ENCODE measurements at regions not wholly inside any gene's neighbourhood (a gene's known extent, or its start where the extent isn't known, plus 50 kb on each side); places are given as distances from the start of the nearest gene placed in this dataset.

DNA sequence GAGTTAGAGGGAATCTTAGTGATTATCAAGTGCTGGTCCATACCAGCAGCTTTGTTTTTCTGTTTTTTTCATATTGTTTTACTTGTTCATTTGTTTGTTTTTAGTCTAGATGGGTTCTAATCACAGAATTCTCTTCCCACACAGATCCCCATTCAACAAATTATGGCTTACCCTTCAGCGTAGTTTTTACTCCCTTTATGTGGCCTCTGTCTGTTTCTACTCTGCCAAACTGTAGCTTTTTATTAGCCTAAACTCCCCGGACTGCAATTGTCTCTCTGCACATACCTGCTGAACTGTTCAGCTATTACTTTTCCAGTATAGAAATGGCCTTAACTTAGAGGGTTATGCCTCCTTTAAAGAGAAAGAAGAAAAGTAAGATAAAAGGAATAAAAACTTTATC is 348.5 kb downstream of the TGFB2 start:
- ChIA-PET CTCF (ENCODE audit: unreplicated experiment) (no interaction called here), POLR2A (interaction anchor here (1.2 kb wide), 1 partner anchor 11 kb away, joined by 3 read pairs; no protein-coding TSS in a partner anchor)
- no peaks in the 10 kb centered on the region for H3K36me3 ChIP-seq (ENCODE audit: insufficient read depth, low read length)
- H3K9me2 ChIP-seq (ENCODE audit: insufficient read depth, low read length): no peaks in the 10 kb centered on the region
- H3K4me1 ChIP-seq (ENCODE audit: insufficient read depth, low read length, poor library complexity, severe bottlenecking): no peaks in the 10 kb centered on the region
- no peaks in the 10 kb centered on the region for H3K79me2 ChIP-seq (ENCODE audit: insufficient read depth, low read depth, low read length)
- intact Hi-C loops (cut with micrococcal nuclease; ENCODE audit: unreplicated experiment): no loop called here
- H3K4me2 ChIP-seq (ENCODE audit: low read length): no peak overlapping the region
- H4K20me1 ChIP-seq (ENCODE audit: insufficient read depth, low read length): no peaks in the 10 kb centered on the region
- no peak overlapping the region for H2AFZ ChIP-seq (ENCODE audit: low read length)
- DNase-seq (ENCODE audit: low spot score): no peak
- no peaks in the 10 kb centered on the region for H3K9me3 ChIP-seq (ENCODE audit: low read length)
- H3K27ac ChIP-seq (ENCODE audit: low read depth, low read length, poor library complexity, severe bottlenecking): no peak overlapping the region
- TF ChIP-seq, protein P1, sequence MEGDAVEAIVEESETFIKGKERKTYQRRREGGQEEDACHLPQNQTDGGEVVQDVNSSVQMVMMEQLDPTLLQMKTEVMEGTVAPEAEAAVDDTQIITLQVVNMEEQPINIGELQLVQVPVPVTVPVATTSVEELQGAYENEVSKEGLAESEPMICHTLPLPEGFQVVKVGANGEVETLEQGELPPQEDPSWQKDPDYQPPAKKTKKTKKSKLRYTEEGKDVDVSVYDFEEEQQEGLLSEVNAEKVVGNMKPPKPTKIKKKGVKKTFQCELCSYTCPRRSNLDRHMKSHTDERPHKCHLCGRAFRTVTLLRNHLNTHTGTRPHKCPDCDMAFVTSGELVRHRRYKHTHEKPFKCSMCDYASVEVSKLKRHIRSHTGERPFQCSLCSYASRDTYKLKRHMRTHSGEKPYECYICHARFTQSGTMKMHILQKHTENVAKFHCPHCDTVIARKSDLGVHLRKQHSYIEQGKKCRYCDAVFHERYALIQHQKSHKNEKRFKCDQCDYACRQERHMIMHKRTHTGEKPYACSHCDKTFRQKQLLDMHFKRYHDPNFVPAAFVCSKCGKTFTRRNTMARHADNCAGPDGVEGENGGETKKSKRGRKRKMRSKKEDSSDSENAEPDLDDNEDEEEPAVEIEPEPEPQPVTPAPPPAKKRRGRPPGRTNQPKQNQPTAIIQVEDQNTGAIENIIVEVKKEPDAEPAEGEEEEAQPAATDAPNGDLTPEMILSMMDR (conservative IDR thresholded peaks at IDR 0.05; ENCODE audit: low read length): no peak
- TF ChIP-seq EZH2phosphoT487 (IDR thresholded peaks at IDR 0.05; ENCODE audit: borderline replicate concordance, low read depth, low read length): no peak
- no TSS peak for BruUV-seq (replicated peaks)
- no peak overlapping the region for H3K4me3 ChIP-seq (ENCODE audit: low read depth, low read length, poor library complexity, severe bottlenecking)

DNA sequence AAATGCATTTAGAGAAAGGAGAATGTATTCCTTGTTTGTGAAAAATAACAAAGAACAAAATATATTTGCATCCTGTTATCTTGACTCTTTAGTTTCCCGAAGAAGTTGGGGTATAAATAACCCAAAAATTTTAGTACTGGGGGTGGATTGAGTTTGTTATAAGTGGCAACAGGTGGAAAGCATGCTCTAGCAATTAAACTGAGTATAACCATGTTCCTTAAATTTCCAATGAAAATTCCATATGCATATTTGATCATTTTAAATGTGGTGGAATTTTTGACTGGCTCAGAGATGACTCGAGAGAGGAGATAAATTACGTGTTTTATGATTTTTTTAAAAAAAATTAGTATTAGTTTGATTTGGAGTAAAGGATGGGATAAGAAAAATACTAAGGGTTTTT is 348.9 kb downstream of the TGFB2 start:
- H3K4me1 ChIP-seq (ENCODE audit: insufficient read depth, low read length, poor library complexity, severe bottlenecking): no peaks in the 10 kb centered on the region

DNA sequence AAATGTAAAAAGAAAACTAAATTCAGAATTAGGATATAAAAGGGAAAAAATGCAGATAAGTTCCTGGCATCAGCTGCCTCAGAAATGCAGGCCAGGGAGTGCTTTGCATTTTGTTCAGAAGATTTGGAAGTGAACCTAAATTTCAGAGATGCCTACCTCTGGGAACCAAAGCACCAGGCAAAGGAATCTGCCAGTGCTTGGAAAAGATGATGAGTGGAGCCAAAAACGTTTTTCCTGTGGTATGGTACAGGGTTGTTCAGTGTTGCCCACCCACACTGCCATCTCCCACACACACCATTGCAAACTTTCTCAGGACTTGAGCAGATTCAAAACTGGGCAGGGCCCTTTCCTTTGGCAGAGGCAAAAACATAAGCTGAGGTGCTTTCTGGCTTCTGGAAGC is 349.5 kb downstream of the TGFB2 start:
- Histone ChIP-seq H3K9me2 (ENCODE audit: insufficient read depth, low read length) (no peaks in the 10 kb centered on the region), H3K4me2 (ENCODE audit: low read length) (no peak overlapping the region), H4K20me1 (ENCODE audit: insufficient read depth, low read length) (no peaks in the 10 kb centered on the region), H3K4me1 (ENCODE audit: insufficient read depth, low read length, poor library complexity, severe bottlenecking) (no peaks in the 10 kb centered on the region), H3K36me3 (ENCODE audit: insufficient read depth, low read length) (no peaks in the 10 kb centered on the region), H3K9me3 (ENCODE audit: low read length) (no peaks in the 10 kb centered on the region), H3K27ac (ENCODE audit: low read depth, low read length, poor library complexity, severe bottlenecking) (no peak overlapping the region), H3K79me2 (ENCODE audit: insufficient read depth, low read depth, low read length) (no peaks in the 10 kb centered on the region), H3K4me3 (ENCODE audit: low read depth, low read length, poor library complexity, severe bottlenecking) (no peak overlapping the region), H2AFZ (ENCODE audit: low read length) (no peak overlapping the region)
- DNase-seq (ENCODE audit: low spot score): no peak
- ChIA-PET POLR2A (no interaction called here), CTCF (ENCODE audit: unreplicated experiment) (no interaction called here)
- no TSS peak for BruUV-seq (replicated peaks)
- intact Hi-C loops (cut with micrococcal nuclease; ENCODE audit: unreplicated experiment): no loop called here
- TF ChIP-seq, protein P1 (conservative IDR thresholded peaks at IDR 0.05; ENCODE audit: low read length): no peak
- TF ChIP-seq EZH2phosphoT487 (IDR thresholded peaks at IDR 0.05; ENCODE audit: borderline replicate concordance, low read depth, low read length): no peak

More for the DNA sequence above, 348.9 kb downstream of the TGFB2 start:
- H4K20me1 ChIP-seq (ENCODE audit: insufficient read depth, low read length): no peaks in the 10 kb centered on the region
- no peak overlapping the region for H2AFZ ChIP-seq (ENCODE audit: low read length)
- ChIA-PET POLR2A (interaction anchor here (1.2 kb wide), 1 partner anchor 12 kb away, joined by 3 read pairs; no protein-coding TSS in a partner anchor), CTCF (ENCODE audit: unreplicated experiment) (no interaction called here)
- H3K27ac ChIP-seq (ENCODE audit: low read depth, low read length, poor library complexity, severe bottlenecking): no peak overlapping the region
- no peaks in the 10 kb centered on the region for H3K9me2 ChIP-seq (ENCODE audit: insufficient read depth, low read length)
- BruUV-seq (replicated peaks): no TSS peak
- DNase-seq (ENCODE audit: low spot score): no peak
- H3K36me3 ChIP-seq (ENCODE audit: insufficient read depth, low read length): no peaks in the 10 kb centered on the region
- H3K9me3 ChIP-seq (ENCODE audit: low read length): no peaks in the 10 kb centered on the region
- no peak overlapping the region for H3K4me3 ChIP-seq (ENCODE audit: low read depth, low read length, poor library complexity, severe bottlenecking)
- H3K79me2 ChIP-seq (ENCODE audit: insufficient read depth, low read depth, low read length): no peaks in the 10 kb centered on the region
- no peak for TF ChIP-seq EZH2phosphoT487 (IDR thresholded peaks at IDR 0.05; ENCODE audit: borderline replicate concordance, low read depth, low read length)
- TF ChIP-seq, protein P1 (conservative IDR thresholded peaks at IDR 0.05; ENCODE audit: low read length): no peak
- H3K4me2 ChIP-seq (ENCODE audit: low read length): no peak overlapping the region
- intact Hi-C loops (cut with micrococcal nuclease; ENCODE audit: unreplicated experiment): no loop called here

All from OCI-LY7 (cell line).